ENCODE measurements at regions not wholly inside any gene's neighbourhood (a gene's known extent, or its start where the extent isn't known, plus 50 kb on each side); places are given as distances from the start of the nearest gene placed in this dataset.

DNA sequence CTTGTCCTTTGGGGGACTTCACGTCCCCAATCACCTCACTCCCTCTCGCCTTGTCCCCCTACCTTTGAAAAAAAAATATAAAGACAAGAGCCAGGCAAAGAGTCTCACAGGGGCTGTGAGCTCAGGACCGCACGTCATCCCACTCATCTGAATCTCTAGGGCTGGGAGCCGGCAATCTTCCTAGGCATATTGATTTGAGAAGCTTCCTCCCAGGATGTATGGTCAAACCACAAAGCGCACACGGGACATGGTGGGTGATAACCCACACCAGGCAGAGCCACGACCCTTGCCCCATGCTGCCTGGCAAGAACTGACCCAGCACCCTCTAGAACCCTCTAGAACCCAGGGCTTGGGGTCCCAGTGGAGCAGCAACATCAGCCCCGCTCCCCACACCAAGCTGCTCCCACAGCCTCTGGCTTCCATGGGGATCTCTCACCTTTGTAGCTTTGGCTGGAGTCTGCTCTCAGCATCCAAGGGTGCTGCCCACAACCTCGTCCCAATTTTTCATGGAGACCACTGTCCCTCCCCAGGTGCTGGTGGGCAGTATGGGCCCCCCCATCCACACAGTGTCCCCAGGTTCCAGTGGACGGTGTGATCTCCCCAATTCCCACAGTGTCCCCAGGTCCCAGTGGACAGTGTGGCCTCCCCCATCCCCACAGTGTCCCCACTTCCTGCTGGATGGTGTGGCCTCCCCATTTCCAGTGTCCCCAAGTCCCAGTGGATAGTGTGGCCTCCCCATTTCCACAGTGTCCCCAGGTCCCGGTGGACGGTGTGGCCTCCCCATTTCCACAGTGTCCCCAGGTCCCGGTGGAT is 85.2 kb upstream of the FGF3 start:
- DNase-seq (ENCODE audit: low read depth in 2 of 2, low spot score in 1 of 2): no peak

DNA sequence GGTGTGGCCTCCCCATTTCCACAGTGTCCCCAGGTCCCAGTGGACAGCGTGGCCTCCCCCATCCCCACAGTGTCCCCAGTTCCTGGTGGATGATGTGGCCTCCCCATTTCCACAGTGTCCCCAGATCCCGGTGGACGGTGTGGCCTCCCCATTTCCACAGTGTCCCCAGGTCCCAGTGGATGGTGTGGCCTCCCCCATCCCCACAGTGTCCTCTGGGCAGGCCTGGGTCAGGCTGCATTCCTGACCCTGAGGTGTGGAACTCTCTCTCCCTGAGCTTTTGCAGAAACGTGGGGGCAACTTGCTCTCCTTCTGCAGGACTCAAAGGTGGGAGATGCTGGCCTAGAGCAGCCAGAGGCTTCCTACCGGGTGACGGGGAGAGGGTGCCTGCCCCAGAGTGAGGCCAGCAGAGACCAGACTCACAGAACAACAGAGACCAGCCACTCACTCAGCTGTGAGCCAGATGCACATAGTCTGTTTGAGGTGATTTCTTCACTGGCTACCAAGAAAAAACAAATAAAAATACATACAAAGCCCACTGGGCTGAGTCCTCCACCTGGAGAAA is 85.8 kb upstream of the FGF3 start:
- no peak for DNase-seq (ENCODE audit: low read depth in 2 of 2, low spot score in 1 of 2)

DNA sequence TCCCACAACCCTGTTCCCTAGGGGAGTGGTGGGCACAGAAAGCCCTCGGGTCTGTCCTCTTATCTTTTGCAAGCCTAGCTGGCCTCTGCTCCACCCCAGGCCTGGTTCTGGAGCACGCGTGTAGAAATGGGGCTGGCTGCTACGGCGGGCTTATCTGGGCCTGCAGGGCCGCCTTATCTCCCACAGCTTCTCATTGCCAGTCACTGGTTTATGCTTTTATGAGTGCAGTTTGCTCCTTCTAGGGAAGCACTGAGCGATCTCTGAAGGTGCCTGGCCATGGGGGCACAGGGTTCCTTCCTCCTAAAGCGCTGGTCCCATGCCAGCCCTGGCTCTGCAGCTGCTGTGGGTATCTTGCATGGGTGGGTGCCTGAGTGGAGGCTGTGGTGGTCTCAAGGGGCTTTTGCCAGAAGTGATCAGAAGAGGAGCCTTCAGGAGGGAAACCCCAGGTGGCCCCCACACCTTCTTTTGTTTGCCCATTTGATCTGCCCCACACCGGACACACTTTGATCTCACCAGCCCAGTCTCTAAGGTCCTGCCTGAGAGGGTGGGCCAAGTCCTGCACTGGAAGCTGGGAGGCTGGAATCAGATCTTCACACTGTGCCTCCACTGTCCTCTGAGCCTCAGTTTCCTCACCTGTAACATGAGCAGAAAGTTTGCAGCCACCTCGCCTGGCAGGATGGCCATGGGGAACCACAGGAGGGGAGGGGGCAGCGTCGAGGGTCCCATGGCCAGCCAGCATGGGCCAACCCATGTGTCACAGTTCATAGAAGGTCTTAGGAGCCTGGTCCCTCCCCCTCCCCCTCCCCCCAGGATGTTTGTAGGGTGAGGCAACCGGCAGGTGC is 86.6 kb upstream of the FGF3 start:
- no peak for DNase-seq (ENCODE audit: low read depth in 2 of 2, low spot score in 1 of 2)

DNA sequence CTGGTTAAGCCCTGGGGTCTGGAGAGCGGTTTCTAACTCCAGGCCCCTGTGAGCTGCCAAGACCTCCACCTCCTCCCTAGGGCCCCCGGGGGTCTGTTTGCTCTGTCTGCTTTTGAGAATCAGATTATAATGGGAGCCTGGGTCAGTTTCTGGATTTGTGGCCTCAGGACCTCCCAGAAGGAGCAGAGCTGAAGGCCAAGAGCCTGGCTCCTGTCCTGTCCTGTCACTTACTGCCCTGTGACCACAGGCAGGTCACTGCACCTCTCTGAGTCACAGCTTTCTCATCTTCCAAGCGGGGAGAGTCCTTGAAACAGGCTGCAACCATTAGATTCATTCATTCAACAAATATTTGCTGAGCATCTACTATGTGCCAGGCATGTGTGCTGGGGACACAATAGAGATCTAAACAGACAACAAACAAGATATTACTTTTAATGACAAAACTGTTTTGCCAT is 87.3 kb upstream of the FGF3 start:
- no peak for DNase-seq (ENCODE audit: low read depth in 2 of 2, low spot score in 1 of 2)

DNA sequence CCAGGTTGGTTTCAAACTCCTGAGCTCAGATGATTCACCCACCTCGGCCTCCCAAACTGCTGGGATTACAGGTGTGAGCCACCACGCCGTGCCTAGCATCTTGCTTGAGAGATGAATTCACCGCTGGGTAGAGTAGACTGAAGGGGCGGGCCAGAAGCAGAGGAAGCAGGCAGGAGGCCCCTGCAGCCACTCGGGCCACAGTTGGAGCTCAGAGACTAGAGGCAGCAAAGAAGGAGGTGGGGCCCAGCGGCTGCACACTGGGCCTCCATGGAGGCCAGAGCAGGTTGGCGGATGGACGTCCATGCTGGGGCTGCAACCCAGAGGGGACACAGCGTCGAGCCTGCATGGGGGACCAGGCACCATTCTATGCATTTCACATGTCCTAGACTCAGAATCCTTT is 88.4 kb upstream of the FGF3 start:
- no peak for DNase-seq (ENCODE audit: low read depth in 2 of 2, low spot score in 1 of 2)

DNA sequence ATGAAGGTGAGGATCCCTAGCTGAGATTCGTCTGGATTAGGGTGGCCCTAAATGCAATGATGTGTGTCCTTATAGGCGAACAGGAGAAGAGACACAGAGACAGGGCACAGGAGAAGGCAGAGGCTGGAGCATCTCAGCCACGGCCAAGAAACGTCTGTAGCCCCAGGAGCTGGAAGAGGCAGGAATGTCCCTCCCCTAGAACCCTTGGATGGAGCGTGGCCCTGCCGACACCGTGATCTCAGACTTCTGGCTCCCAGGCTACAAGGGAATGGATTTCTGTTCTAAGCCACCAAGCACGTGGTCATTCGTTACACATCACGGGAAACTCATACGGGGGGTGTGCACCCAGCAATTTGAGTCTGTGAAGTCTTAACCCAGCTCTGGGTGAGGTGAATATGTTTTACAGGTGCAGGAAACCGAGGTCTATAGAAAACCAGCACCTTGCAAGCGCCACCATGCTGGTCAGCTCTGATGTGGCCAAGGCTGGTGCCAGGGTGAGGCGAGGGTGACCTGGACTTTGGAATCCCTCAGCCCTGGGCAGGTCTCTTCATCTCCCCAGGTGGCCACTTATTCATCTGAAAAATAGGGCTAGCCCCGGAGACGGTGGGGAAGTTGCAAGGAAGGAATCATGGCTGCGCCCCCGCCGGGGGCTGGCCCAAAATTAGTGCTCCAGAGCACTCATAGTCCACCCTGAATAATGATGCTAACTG is 89.5 kb upstream of the FGF3 start:
- DNase-seq (ENCODE audit: low read depth in 2 of 2, low spot score in 1 of 2): no peak

DNA sequence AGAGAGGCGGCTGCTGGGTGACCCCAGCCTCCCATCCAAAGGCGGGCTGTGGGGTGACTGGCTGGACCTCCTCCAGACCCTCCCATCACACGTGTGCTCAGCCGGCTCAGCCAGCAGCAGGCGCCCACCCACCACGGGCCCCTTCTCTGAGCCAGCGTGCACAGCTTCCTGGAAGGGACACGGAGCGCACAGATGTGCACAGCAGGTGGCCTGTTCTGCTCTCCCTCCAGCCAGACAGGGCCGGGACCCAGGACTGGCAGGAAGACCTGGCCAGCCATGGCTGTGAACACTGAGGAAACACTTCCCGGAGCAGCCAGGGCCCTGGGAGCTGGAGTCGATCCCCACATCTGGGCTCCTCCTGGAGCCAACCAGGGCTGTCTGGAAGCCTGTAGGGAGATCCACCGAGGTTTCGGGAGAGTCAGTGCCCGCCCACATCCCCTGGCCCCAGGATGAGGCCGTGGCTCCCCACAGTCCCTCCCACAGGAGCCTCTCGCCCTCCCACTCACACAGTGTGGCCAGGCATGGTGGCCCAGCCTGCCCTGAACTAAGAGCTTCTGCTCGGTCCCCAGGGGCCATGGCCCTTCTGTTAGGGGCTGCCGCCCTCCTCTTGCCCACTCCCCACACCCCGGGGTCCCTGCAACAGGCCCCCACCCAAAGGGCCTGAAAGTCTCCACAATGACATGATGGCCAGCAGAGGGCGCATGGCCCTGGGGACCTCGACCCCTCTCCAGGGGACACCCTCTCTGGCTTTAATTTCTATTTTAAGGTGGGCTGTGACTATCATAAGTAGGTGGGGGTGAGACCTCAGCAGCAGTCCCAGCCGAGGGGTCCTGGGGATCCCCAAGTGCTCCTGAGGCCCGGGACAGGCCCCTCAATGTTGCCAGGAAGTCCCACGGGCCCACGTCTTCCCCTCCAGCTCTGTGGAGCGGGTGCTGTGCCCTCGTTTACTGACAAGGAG is 90.6 kb upstream of the FGF3 start:
- DNase-seq (ENCODE audit: low read depth in 2 of 2, low spot score in 1 of 2): no peak

DNA sequence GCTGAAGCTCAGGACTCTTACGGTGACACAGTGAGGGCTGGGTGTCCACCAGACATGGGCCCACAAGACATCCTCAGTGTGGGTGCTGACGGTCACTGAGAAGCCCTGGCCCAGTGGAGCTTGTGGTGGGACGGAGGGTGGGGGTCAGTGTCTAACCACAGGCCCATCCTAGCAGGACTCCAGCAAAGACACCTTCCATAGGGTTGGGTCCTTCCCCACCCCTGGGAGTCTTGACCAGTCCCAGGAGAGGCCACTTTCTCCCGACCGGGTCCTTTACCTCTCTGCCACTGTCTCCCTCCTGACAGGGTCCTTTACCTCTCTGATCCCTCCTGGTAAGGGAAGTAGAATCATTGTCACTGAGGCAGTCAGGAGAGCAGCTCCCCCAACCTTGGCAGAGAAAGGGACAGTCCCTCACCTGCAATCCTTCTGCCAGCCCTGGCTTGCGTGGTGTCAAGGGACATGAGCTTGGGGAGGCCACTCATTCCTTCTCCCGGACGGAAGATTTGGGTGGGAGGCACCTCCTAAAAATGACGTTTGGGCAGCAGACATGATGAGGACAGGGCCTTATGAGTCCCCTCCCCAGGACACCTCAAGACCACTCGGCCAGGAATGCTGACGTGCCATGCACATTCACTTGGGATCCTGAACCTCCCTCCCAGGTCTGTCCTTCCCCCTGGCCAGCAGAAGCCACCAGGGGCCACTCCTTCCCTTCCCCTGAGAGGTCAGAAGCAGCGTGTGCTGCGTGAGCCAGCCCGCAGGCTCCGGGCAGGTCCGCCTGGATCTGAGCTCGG is 91.5 kb upstream of the FGF3 start:
- no peak for DNase-seq (ENCODE audit: low read depth in 2 of 2, low spot score in 1 of 2)

DNA sequence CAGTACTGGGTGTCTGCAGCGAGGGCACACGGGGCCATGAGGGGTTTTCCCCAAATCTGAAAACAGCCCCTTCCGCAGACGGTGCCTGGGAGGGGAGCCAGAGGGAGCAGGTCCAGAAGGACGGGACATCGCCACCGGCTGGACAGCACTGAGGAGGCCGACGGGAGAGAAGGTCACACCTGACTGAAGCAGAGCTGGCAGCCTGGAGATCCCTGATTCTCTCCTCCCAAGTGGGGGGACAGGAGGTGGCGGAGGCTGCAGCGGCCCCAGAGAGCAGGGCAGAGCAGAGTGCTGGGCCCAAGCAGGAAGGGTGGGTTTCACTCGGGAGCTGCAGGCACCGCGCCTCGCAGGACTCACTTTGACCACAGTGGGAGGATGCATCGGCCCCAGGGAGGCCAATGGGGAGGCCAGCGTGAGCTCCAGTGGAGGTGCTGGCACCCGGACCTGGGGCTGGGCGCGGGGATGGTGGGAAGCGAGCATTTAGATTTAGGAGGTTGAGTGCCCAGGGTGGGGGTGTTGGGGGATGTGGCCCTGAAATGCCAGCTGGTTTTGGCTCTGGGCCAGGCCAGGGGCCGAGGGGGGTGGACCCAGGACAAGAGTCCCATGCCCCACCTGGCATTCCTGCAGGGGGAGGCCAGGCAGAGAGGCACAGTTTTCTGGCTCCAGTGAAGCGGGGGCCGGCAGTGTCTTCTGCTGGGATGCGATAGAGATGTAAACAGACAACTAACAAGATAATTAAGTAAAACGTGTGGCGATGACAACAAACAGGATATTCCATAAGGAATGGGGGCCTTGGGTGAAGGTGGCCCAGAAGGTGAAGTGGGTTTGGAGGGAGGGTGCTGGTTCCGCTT is 92.3 kb upstream of the FGF3 start:
- DNase-seq (ENCODE audit: low read depth in 2 of 2, low spot score in 1 of 2): no peak

DNA sequence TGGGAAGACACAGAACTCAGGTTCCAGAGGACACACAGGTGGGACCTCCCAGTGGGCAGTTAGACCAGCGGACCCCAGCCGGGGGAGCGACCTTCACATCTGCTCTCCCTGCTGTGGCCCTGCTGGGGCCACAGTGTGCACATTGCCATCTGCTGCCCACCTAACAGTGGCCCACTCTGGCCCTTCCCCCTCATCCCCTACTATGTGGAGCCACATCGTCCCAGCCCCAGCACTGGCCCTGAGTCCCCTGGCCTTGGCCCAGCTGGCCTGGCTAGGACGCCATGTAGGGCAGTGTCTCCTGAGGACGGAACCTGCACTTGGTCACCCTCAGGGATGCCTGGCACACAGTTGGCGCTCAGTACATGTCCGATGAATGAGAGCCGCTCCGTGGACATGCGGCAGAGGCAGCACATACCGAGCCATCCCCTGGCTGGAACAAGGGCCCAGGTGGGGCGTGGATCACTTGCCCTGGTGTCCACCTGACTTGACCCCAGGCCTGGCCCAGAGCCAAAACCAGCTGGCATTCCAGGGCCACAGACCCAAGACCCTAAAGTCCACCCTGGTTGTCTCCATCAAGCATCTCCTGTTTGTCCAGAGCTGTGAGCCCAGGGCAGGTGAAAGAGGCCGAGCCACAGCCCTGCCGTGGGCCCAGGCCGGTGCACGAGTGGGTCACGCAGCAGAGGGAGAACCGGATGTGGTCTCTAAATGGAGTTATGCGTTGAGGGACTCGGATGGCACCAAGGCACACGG is 93.1 kb upstream of the FGF3 start:
- no peak for DNase-seq (ENCODE audit: low read depth in 2 of 2, low spot score in 1 of 2)

DNA sequence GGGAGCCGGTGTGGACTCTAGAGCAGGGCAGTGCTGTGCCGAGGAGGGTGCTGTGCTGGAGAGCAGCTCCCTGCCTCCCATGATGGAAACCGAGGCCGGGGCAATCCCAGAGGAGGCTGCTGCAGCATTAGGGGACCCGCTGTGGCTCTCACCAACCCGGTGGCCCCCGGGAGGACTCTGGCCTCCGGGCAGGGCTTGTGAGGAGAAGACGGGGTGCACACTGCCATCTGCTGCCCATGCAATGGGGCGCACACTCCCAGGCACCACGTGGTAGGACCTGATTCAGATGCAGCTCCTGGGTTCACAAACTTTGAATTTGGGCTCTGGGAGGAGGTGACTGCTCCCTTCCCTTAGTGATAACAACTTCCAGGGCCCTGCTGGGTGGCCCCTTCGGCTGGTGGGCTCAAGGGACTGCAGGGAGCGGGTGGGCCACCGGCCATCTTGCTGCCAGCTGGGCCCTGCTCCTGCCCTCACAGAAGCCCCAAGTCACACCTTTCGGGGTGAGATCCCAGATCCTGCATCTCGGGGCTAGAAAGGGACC is 93.8 kb upstream of the FGF3 start:
- no peak for DNase-seq (ENCODE audit: low read depth in 2 of 2, low spot score in 1 of 2)

DNA sequence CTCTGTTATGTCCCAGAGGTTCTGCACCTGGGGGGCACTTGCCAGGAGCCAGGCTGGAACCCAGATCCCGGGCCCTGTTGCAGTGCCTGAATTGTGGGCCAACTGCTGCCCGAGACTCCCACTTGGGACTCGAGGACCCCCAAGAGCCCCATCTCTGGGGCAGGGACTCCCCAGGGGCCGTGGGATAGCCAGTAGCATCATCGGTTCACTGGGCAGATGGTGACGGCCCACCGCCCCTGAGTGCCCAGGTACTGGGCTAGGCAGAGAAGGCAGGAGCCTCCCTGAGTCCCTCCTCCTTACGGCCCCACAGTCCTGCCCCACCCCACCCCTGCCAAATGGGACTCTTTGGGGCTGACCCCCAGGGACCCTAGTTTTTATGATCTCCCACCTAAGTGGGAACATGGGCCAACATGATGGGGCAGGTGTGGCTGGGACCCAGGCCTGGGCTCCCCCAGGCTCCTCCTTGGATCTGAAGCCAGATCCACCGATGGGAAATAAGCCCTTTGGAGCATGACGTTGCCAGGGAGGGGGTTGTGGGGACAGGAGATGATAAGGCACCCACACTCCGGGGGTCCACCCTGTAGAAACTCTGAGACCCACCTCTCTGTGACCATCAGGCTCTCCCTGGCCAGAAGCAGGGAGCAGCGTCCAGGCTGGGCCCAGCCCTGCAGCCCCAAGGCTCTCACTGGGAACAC is 94.5 kb upstream of the FGF3 start:
- DNase-seq (ENCODE audit: low read depth in 2 of 2, low spot score in 1 of 2): no peak

DNA sequence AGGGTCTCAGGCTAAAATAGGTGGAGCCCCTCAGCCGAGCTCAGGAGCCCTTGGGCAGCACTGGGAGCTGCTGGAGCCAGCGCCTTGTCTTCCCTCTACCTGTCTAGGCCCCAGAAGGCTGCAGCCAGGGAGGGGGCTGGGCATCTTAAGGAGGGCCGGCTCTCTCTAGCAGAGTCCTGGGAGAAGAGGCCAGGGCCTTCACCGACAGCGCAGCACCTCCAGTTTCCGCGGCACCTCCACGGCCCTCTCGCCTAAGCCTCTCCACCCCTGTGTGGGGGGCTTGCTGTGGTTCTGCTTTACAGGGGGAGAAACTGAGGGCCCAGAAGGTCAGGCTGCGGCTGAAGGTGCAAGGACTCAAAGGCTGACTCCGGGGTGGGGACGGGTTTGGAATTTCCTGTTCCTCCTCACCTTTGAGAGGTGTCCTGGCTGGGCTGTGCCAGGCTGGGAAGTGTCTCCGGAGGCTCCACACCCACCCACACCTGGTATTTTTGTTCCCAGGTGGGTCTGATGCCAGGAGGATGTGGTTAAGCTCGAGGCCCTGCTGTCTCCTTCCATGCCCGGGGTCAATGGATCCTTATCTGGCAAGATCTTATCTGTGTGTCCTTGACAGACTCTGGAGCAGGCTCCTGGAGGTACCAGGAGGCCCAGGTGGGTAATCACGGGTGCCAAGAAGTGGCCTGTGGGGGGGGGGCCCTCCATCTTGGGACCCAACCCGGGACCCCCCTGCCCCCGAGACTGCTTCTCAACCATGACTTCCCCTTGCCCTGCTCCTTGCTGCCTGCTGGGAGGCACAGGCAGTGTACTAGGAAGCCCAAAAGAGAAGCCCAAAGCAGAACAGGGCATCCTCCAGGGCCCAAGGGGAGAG is 95.3 kb upstream of the FGF3 start:
- no peak for DNase-seq (ENCODE audit: low read depth in 2 of 2, low spot score in 1 of 2)

DNA sequence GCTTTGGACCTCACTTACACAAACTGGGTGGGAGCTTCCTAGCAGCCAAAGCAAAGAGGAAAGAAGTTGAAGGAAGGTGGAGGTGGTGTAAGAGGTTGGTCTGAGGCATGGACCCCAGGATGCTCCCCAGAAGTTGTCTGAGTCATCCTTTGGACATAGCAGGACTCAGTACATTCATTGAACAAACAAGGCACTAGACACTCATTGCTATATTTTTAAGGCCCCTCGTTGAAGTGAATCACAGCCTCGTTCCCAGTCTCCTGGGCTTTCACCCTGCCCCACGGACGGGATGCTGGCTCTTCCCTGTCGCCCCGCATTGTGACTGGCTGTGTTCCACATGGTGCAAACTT is 95.9 kb upstream of the FGF3 start:
- no peak for DNase-seq (ENCODE audit: low read depth in 2 of 2, low spot score in 1 of 2)

DNA sequence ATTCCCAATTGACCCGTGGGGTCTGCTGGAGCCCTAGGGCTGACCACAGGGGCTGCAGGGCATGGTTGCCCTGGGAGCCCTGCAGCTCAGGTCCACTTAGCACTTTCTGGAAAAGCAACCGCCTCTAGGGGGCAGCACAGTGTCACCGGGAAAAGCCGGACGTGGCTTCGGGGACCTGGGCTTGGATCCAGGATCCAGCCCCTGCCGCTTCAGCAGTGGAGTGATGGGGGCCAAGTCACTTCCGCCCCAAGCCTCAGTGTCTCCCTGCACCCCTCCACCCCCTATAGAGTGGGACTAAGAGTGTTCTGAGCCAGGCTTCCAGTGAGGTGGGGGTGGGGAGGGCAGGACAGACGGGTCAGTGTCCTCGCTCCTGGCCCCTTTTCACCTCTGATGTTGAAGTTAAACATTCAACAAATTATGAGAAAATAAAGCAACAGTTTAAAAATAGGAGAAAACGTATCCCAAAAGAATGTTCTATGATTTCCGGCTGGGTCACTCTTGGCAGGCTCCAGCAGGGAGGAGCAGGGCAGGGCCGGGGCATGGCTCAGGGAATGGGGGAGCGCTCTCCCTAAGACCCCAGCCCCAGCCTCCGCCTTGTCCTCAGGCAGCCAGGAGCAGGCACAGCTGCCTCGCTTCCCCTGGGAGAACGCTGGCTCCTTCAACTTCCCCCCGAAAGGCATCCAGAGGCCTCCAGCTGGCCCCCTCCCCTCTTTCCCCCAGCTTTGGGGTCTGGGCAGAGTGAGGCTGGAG is 96.5 kb upstream of the FGF3 start:
- no peak for DNase-seq (ENCODE audit: low read depth in 2 of 2, low spot score in 1 of 2)

Data from stimulated activated CD8-positive, alpha-beta memory T cell treated with anti-CD3 and anti-CD28 coated beads, Interleukin-4, amount 100 ng/mL, for 4 hours (primary cell).